Ectodermal cell (in vitro differentiated cells): ENCODE measurements at regions not wholly inside any gene's neighbourhood (a gene's known extent, or its start where the extent isn't known, plus 50 kb on each side); places are given as distances from the start of the nearest gene placed in this dataset.

ENCODE experiments used
- H3K27ac ChIP-seq: 2 replicates; pipeline ENCODE4 v1.7.0; 2013; ENCODE audit warnings: mild to moderate bottlenecking, low read depth, low read length; ENCODE audit not compliant: insufficient read depth, poor library complexity, severe bottlenecking
- H3K27me3 ChIP-seq: 2 replicates; pipeline ENCODE4 v1.7.0; 2013; ENCODE audit warnings: mild to moderate bottlenecking, low read length; ENCODE audit not compliant: insufficient read depth, control insufficient read depth, poor library complexity, severe bottlenecking
- H3K36me3 ChIP-seq: one replicate; pipeline ENCODE4 v1.7.0; 2013; ENCODE audit warnings: low read length; ENCODE audit not compliant: control insufficient read depth, insufficient read depth
- H3K4me1 ChIP-seq: one replicate; pipeline ENCODE4 v1.7.0; 2013; ENCODE audit warnings: low read length; ENCODE audit not compliant: control insufficient read depth, insufficient read depth
- H3K4me3 ChIP-seq: 2 replicates; pipeline ENCODE4 v1.7.0; 2013; ENCODE audit warnings: low read depth, low read length, control low read depth; ENCODE audit not compliant: insufficient read depth
- H3K9me3 ChIP-seq: 2 replicates; pipeline ENCODE4 v1.7.0; 2013; ENCODE audit warnings: mild to moderate bottlenecking, low read length, moderate library complexity; ENCODE audit not compliant: control insufficient read depth
- WGBS, 2 experiments: methylation state at CpG; one replicate each; pipeline ENCODE4 v1.1.7; 2013; ENCODE audit warnings: missing lambda C conversion rate in 2 of 2; 5-methylcytosine and 5-hydroxymethylcytosine counted together

DNA sequence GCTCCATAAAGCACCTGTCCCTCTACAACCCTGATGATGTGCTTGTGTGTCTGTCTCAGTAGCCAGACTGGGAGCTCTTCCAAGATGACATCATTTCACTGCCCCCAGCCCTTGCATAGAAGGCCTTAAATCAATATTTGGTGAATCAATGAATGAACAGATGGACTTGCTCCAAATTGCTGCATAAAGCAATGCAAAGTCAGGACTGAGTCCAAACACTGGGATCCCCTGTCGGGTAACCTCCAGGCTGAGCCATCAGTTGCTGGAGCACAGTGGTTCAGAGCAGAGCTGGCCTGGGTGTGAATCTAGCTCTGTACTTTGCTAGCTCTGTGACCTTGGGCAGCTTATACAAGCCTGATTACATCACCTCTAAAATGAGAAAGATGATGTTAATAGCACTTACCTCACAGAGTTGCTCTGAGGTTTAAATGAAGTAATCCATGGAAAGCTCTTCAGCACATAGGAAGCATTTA, 120.3 kb upstream of the VASH1 start:
- WGBS, 2 experiments, result 94 to 97% methylated on average over 1 of the region's 1 CpG

DNA sequence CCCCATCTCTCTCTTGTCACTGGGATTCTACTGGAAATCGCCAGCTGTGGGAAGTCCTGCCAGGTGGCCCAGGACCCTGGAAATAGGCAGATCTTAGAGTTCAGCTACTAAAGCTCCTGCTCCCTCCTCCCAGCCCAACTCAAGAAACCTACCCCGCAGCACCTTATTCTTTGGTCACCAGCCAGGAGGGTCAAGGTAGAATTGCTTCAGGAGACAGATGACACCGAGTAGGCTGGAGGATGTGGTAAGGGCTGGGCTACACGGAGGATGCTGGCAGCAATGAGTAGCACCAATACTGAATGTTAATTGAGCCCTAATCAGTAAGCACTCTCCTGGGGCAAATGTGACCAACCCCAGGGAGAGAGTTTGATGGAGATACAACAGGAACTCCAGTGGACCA, 119.7 kb upstream of the VASH1 start:
- Histone ChIP-seq H3K4me3 (no peak overlapping the region), H3K36me3 (no peaks in the 10 kb centered on the region), H3K9me3 (no peaks in the 10 kb centered on the region), H3K27me3 (no peaks in the 10 kb centered on the region), H3K27ac (no peak overlapping the region), H3K4me1 (peaks cover 16% of the 10 kb centered on the region)
- 87 to 93% methylated on average over 4 of the region's 4 CpGs for WGBS, 2 experiments

More for the DNA sequence above, 120.3 kb upstream of the VASH1 start:
- Histone ChIP-seq H3K36me3 (no peaks in the 10 kb centered on the region), H3K27me3 (no peaks in the 10 kb centered on the region), H3K4me1 (peaks cover 16% of the 10 kb centered on the region), H3K27ac (no peak overlapping the region), H3K4me3 (no peak overlapping the region), H3K9me3 (no peaks in the 10 kb centered on the region)

DNA sequence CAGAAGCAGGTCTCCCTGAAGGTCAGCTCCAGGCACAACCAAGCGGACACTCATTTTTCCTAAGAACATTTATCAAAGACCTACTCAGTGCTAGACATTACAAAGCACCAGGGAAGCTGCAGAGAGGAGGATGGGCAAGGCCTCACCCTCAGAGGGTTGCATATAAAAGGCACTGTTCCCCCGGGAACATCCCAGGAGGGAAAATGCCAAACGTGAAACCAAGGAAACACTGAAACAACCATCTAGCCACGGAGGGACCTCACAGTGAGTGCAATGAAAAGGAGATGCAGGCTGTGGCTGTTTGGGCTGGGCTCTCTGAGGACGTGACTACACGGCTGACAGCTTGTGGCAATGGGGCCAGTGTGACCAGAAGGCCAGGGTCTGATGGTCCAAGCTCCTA, 117.4 kb upstream of the VASH1 start:
- Histone ChIP-seq H3K9me3 (no peaks in the 10 kb centered on the region), H3K4me3 (no peak overlapping the region), H3K4me1 (peaks cover 16% of the 10 kb centered on the region), H3K36me3 (no peaks in the 10 kb centered on the region), H3K27ac (peak overlapping the region; percentile 29), H3K27me3 (no peaks in the 10 kb centered on the region)
- 22 to 32% methylated on average over 6 of the region's 6 CpGs for WGBS, 2 experiments

DNA sequence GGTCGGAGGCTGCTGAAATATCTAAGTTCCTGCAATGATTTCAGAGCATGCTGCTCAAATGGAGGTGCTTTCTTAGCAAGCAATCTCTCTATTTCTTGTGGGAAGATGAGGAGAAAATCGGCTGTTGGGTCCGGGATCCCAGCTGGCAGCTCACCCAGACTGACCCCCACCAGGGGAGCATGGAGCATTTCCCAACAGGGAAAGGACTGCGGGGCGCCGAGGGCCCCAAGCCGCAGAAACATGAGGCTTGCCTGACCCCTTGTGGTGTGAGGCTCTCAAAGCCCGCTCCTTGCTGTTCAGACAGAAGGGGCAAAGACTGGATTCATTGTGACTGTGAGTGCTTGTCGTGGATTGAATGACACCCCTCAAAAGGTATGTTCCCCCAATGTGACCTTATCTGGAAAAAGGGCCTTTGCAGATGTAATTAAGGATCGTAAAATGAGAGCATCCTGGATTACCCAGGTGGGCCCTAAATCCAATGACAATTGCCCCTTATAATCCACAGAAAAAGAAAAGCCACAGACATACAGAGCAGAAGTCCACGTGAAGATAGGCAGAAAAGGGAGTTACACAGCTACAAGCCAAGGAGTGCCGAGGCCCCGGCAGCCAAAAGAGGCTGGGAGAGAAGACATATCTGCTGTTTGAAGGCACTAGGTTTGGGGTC, 116.3 kb upstream of the VASH1 start:
- Histone ChIP-seq H3K9me3 (no peaks in the 10 kb centered on the region), H3K36me3 (no peaks in the 10 kb centered on the region), H3K27me3 (no peaks in the 10 kb centered on the region), H3K4me1 (peaks cover 16% of the 10 kb centered on the region), H3K4me3 (no peak overlapping the region), H3K27ac (no peak overlapping the region)
- WGBS, 2 experiments, result 24 to 26% methylated on average over 13 of the region's 13 CpGs

DNA sequence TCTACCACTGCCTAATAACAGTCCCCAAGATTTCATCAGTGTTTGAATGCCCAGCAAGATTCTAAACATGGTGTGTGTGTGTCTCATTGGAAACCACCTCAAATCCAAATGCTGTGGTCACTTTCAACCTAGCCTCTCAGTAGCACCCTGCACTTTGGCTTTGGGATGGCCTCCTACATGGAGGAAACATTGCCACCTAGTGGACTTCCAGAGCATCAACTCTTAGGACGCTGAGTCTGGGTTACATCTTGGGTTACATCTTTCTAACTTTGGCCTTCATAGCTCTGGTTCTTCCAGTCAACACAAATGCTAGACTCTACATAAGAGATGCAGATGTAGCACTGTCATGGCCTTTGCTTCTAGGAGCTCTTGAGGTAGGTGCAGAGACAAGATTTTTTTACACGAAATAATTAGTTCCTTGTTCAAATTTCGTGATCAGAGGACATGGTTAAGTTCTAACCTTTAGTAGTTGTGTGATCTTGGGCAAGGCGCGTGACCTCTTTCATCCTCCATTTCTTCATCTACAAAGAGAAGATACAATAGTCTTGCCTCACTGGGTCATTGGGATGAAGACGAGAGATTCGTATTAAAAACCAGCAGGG, 113.5 kb upstream of the VASH1 start:
- Histone ChIP-seq H3K4me3 (no peak overlapping the region), H3K4me1 (peaks cover 16% of the 10 kb centered on the region), H3K27me3 (no peaks in the 10 kb centered on the region), H3K27ac (no peak overlapping the region), H3K9me3 (no peaks in the 10 kb centered on the region), H3K36me3 (no peaks in the 10 kb centered on the region)
- 73 to 75% methylated on average over 7 of the region's 7 CpGs for WGBS, 2 experiments

DNA sequence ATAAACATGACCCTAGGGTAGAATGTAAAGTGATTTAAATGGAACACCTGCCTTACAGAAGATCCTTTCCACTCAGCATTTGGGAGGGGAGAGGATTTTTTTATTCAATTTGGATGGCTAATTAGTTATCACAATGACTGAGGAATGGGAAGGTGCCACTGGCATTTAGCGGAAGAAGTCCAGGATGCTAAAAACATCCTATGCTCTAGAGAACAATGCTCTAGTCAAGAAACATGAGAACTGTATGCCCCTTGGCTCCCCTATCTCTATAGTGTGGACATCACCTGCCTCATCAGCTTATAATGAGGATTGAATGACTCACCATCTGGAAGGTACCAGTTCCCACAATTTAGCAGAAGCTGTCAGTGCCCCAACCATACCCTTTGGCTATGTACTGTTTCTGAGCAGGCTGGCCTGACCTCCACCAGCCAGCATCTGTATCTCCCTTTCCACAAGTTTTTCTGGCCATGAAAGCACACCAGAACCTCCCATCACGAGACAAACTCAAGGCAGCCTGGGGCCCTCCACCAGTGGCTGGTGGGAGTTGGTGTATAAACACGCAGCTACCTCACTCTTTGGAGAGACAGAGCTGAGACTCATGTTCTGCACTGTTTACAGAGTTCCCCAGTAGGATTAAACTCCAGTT, 109.7 kb upstream of the VASH1 start:
- H3K27ac ChIP-seq, result no peak overlapping the region
- H3K27me3 ChIP-seq, result no peaks in the 10 kb centered on the region
- H3K36me3 ChIP-seq, result no peaks in the 10 kb centered on the region
- H3K4me3 ChIP-seq, result no peak overlapping the region
- H3K4me1 ChIP-seq, result no peaks in the 10 kb centered on the region
- H3K9me3 ChIP-seq, result no peaks in the 10 kb centered on the region
- WGBS, 2 experiments, result 88 to 95% methylated on average over 3 of the region's 3 CpGs

DNA sequence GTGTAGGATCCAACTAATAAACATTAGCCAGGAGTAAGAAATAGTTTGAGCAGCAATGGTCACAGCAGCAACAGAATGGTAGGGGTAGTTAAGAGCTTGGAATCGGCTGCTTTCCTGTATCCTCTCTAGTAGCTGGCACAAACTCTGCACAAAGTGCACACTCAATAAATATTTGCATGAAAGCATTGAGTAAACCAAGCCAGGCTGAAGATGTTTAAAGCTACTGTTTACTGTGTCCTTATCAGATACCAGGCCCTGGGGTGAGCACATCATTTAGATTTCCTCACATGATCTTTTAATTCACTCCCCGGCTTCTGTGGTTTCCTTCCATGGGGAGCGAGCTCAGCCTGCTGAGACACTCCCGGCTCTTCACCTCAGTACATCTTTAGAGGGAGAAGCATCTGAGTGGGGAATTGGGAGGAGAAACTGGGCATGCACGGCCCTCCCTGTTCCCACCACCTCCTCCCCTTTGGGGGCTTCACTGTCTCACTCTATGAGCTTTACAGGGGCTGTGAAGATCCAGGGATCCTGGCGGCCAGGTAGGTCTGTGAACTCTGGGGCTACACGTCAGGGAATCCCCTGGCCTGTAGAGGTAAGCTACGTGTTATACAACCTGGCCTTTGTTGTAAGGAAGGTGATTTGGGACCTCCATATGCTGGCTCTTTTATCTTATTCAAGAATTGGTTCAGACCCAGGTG, 107.2 kb upstream of the VASH1 start:
- H3K4me1 ChIP-seq, result no peaks in the 10 kb centered on the region
- 86 to 90% methylated on average over 8 of the region's 8 CpGs for WGBS, 2 experiments
- H3K27ac ChIP-seq, result no peak overlapping the region
- no peaks in the 10 kb centered on the region for H3K9me3 ChIP-seq
- H3K4me3 ChIP-seq, result no peak overlapping the region
- no peaks in the 10 kb centered on the region for H3K27me3 ChIP-seq
- H3K36me3 ChIP-seq, result no peaks in the 10 kb centered on the region

DNA sequence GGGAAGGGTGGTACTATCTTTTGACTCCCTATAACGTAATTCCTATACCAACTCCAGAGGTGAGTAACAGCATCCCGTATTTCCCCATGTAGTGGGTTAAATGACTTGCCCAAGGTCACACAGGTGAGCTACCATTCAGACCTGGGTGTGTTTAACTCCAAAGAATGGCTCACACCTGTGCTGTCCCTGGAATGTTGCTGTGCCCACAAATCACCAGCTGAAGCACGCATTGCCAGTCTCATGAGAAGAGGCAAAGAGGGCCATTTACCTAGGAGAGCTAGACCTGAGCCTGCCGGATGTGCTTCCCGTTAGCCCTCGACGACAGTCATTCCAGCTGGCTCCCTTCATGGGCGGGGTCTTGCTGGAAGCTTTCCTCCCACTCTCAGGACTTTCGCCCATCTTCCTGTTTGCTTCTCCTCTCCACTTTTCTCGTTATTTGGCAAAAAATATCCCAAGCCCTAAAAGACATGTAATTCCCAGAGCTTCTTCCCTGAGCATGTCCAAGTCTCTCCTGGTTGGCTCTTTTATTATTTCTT, 106.6 kb upstream of the VASH1 start:
- WGBS, 2 experiments, result 83 to 87% methylated on average over 10 of the region's 10 CpGs
- H3K4me1 ChIP-seq, result no peaks in the 10 kb centered on the region
- no peaks in the 10 kb centered on the region for H3K36me3 ChIP-seq
- no peak overlapping the region for H3K27ac ChIP-seq
- no peaks in the 10 kb centered on the region for H3K9me3 ChIP-seq
- H3K27me3 ChIP-seq, result no peaks in the 10 kb centered on the region
- H3K4me3 ChIP-seq, result no peak overlapping the region

DNA sequence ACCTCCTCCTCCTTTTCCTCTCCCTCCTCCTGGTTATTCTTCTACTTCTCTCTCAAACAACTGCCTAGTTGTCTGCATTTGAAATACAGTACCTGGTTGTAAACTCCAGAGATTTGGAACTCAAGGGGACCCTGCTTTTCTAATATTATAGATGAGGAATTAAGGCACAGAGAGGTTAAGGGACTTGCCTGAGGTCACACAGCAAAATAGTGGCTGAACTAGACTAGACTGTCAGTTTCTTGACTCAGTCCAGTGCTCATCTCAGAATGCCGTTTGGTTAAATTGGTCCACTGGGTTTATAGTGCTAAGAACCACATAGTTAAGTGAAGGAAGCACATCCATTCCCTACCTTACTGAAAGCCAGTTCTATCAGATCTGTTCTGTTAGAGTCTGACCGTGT, 105.9 kb upstream of the VASH1 start:
- Histone ChIP-seq H3K4me3 (no peak overlapping the region), H3K27ac (no peak overlapping the region), H3K36me3 (no peaks in the 10 kb centered on the region), H3K4me1 (no peaks in the 10 kb centered on the region), H3K27me3 (no peaks in the 10 kb centered on the region), H3K9me3 (no peaks in the 10 kb centered on the region)
- 83 to 85% methylated on average over 2 of the region's 2 CpGs for WGBS, 2 experiments

DNA sequence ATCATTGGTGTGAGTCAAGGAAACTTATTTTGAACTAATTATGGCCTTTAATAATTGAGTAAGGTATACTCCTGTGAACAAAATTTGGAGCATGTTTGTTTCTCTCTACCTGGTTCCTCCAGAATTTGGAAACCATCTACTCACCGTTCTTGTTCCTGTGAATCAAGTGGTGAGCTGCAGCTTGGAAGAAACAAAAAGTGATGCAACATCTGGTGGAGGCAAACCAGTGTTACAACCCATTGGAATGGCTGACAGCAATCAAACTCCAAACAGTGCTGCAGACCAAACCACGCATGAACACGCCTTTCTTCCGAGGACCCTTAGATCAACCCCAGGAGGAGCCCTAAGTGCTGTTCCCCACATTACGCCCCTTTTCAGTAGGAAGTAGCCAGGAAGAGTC, 104.7 kb upstream of the VASH1 start:
- Histone ChIP-seq H3K4me3 (no peak overlapping the region), H3K27me3 (no peaks in the 10 kb centered on the region)

More for the DNA sequence above, 104.7 kb upstream of the VASH1 start:
- WGBS, 2 experiments, result 95 to 98% methylated on average over 5 of the region's 5 CpGs
- Histone ChIP-seq H3K9me3 (no peaks in the 10 kb centered on the region), H3K27ac (no peak overlapping the region), H3K36me3 (no peaks in the 10 kb centered on the region), H3K4me1 (no peaks in the 10 kb centered on the region)
